ENCODE measurements at regions not wholly inside any gene's neighbourhood (a gene's known extent, or its start where the extent isn't known, plus 50 kb on each side); places are given as distances from the start of the nearest gene placed in this dataset.

DNA sequence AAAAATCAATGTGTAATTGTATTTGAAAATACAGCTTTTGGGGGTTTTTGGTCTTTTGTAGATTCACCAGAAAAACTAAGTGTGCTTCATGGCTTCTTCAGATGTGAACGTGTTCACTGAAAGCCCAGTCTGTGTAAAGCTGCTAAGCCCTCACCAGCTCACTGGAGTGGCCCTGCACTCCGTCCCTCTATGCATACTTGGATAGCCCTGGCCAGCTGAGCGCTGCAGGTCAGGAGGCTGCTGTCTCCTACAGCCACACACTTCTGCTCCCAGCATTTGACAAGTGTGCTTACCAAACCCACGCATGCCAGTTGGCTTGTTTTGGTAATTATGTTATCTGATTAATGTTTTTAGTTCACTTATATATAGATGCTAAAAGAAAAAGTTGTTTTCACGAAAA lies 163.5 kb downstream of the TLR5 start:
- H3K9me3 ChIP-seq (ENCODE audit: control insufficient read depth in 1 of 2, insufficient read depth in 1 of 2, low read depth in 1 of 2, low read length in 2 of 2) = no peaks in the 10 kb centered on the region
- no peak for ATAC-seq
- H3K9me2 ChIP-seq (ENCODE audit: insufficient read depth) = no peaks in the 10 kb centered on the region
- no peaks in the 10 kb centered on the region for H3K4me1 ChIP-seq (ENCODE audit: control insufficient read depth in 1 of 2, insufficient read depth in 2 of 2, low read length in 2 of 2)
- H3K36me3 ChIP-seq (ENCODE audit: control insufficient read depth in 1 of 2, insufficient read depth in 2 of 2, low read length in 2 of 2) = no peaks in the 10 kb centered on the region
- intact Hi-C loops (cut with micrococcal nuclease) = no loop called here
- CTCF ChIA-PET = no interaction called here
- no peak for DNase-seq (ENCODE audit: low read depth, low spot score)
- no TSS peak for BruUV-seq (replicated peaks)
- POLR2A ChIA-PET = no interaction called here
- RAD21 ChIA-PET (ENCODE audit: low non-redundant PET in 1 of 2, low total read pairs in 2 of 2, uncharacterized antibody in 2 of 2, unreplicated experiment in 2 of 2) = no interaction called here
- H3K4me3 ChIP-seq (replicated peaks in 1 of 2; ENCODE audit: low read depth in 1 of 2, low read length in 2 of 2) = no peak overlapping the region
- H4K20me1 ChIP-seq (ENCODE audit: insufficient read depth) = no peaks in the 10 kb centered on the region
- no peak overlapping the region for H2AFZ ChIP-seq (ENCODE audit: low read depth, low read length, poor library complexity, severe bottlenecking)
- TF ChIP-seq SP1 (IDR thresholded peaks at IDR 0.05; ENCODE audit: low read depth) (no peak), POLR2AphosphoS5 (IDR thresholded peaks at IDR 0.05; ENCODE audit: low read depth, low read length) (no peak), SIN3A (IDR thresholded peaks at IDR 0.05; ENCODE audit: low read depth) (no peak), CEBPB (IDR thresholded peaks at IDR 0.05; ENCODE audit: low read depth) (no peak), SRF (IDR thresholded peaks at IDR 0.05; ENCODE audit: low read depth) (no peak), RAD21 (IDR thresholded peaks at IDR 0.05; ENCODE audit: low read depth) (no peak), EZH2 (IDR thresholded peaks at IDR 0.05) (no peak), EZH2phosphoT487 (IDR thresholded peaks at IDR 0.05; ENCODE audit: borderline replicate concordance) (no peak), JUND (IDR thresholded peaks at IDR 0.05) (no peak), TCF7L2 (IDR thresholded peaks at IDR 0.05; ENCODE audit: borderline replicate concordance, extremely low read depth, insufficient read depth, insufficient read length) (no peak), POLR2A (IDR thresholded peaks at IDR 0.05; ENCODE audit: borderline replicate concordance, extremely low read depth, insufficient read depth, insufficient read length) (no peak)
- TF ChIP-seq, protein P1, sequence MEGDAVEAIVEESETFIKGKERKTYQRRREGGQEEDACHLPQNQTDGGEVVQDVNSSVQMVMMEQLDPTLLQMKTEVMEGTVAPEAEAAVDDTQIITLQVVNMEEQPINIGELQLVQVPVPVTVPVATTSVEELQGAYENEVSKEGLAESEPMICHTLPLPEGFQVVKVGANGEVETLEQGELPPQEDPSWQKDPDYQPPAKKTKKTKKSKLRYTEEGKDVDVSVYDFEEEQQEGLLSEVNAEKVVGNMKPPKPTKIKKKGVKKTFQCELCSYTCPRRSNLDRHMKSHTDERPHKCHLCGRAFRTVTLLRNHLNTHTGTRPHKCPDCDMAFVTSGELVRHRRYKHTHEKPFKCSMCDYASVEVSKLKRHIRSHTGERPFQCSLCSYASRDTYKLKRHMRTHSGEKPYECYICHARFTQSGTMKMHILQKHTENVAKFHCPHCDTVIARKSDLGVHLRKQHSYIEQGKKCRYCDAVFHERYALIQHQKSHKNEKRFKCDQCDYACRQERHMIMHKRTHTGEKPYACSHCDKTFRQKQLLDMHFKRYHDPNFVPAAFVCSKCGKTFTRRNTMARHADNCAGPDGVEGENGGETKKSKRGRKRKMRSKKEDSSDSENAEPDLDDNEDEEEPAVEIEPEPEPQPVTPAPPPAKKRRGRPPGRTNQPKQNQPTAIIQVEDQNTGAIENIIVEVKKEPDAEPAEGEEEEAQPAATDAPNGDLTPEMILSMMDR (IDR thresholded peaks at IDR 0.05 in 2 of 3, conservative IDR thresholded peaks at IDR 0.05 in 1 of 3; ENCODE audit: borderline replicate concordance in 1 of 3, insufficient read depth in 1 of 3, low read depth in 2 of 3, low read length in 2 of 3) = no peak
- TF ChIP-seq, protein P2, sequence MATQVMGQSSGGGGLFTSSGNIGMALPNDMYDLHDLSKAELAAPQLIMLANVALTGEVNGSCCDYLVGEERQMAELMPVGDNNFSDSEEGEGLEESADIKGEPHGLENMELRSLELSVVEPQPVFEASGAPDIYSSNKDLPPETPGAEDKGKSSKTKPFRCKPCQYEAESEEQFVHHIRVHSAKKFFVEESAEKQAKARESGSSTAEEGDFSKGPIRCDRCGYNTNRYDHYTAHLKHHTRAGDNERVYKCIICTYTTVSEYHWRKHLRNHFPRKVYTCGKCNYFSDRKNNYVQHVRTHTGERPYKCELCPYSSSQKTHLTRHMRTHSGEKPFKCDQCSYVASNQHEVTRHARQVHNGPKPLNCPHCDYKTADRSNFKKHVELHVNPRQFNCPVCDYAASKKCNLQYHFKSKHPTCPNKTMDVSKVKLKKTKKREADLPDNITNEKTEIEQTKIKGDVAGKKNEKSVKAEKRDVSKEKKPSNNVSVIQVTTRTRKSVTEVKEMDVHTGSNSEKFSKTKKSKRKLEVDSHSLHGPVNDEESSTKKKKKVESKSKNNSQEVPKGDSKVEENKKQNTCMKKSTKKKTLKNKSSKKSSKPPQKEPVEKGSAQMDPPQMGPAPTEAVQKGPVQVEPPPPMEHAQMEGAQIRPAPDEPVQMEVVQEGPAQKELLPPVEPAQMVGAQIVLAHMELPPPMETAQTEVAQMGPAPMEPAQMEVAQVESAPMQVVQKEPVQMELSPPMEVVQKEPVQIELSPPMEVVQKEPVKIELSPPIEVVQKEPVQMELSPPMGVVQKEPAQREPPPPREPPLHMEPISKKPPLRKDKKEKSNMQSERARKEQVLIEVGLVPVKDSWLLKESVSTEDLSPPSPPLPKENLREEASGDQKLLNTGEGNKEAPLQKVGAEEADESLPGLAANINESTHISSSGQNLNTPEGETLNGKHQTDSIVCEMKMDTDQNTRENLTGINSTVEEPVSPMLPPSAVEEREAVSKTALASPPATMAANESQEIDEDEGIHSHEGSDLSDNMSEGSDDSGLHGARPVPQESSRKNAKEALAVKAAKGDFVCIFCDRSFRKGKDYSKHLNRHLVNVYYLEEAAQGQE (IDR thresholded peaks at IDR 0.05; ENCODE audit: low read depth) = no peak
- TF ChIP-seq, protein P3, sequence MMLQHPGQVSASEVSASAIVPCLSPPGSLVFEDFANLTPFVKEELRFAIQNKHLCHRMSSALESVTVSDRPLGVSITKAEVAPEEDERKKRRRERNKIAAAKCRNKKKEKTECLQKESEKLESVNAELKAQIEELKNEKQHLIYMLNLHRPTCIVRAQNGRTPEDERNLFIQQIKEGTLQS (IDR thresholded peaks at IDR 0.05) = no peak
- H3K9ac ChIP-seq (ENCODE audit: low read length) = no peak overlapping the region
- no peaks in the 10 kb centered on the region for H3K79me2 ChIP-seq (ENCODE audit: insufficient read depth, low read length)
- H3K27ac ChIP-seq (ENCODE audit: low read depth, low read length) = no peak overlapping the region
- no peak overlapping the region for H3K4me2 ChIP-seq (ENCODE audit: low read length)
- H3K27me3 ChIP-seq (ENCODE audit: insufficient read depth, low read length) = no peaks in the 10 kb centered on the region
